Stimulated activated CD8-positive, alpha-beta memory T cell treated with anti-CD3 and anti-CD28 coated beads, Interleukin-7, amount 100 ng/mL, for 48 hours (primary cell): ENCODE measurements at regions not wholly inside any gene's neighbourhood (a gene's known extent, or its start where the extent isn't known, plus 50 kb on each side); places are given as distances from the start of the nearest gene placed in this dataset.

ENCODE experiments used
- DNase-seq, 2 donors: peaks; one replicate each; pipeline ENCODE4 v3.0.0-alpha.2; 2020; ENCODE audit warnings: low read depth in 1 of 2; ENCODE audit errors: extremely low read depth in 1 of 2

- DNase-seq, result no peak
Measured at GRCh38 chr15:37773111-37773860, 161.2 kb upstream of the TMCO5A start.

- no peak for DNase-seq
Measured at GRCh38 chr15:37774961-37775360, 159.5 kb upstream of the TMCO5A start.

DNA sequence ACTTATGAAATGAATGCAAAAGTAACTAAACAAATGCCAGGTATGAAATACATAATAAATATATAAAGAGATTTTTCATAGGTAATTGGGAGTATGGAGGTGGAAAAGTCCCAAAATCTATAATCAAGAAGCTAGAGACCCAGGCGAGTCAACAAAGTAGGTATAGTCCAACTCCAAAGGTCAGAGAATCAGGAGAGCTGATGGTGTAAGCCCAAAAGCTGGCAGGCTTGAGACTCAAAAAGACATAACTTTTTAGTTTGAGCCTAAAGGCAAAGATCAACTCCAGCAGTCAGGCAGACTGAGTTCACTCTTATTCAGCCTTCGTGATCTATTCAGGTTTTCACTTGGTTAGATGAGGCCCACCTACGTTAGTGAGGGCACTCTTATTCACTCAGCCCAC lies 157.4 kb upstream of the TMCO5A start:
- DNase-seq, result no peak

DNA sequence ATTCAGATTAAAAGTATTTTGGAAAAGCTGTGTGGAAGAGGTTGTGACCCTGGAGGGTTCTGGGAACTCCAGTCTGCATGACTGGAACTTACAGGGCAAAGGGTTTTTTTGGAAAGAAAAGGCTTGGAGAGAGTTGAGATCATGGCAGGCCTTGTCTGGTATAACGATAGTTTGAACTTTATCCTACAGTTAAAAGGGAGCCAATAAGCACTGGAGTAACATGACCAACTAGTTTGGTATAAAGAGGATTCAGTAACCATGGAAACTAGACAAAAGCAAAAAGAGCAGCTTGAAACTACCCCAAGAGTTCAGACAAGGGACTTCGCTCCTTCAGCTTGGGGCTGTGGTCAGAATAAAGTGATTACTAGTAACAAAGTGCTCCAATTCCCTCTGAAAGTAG lies 151.2 kb upstream of the TMCO5A start:
- DNase-seq, result no peak

DNA sequence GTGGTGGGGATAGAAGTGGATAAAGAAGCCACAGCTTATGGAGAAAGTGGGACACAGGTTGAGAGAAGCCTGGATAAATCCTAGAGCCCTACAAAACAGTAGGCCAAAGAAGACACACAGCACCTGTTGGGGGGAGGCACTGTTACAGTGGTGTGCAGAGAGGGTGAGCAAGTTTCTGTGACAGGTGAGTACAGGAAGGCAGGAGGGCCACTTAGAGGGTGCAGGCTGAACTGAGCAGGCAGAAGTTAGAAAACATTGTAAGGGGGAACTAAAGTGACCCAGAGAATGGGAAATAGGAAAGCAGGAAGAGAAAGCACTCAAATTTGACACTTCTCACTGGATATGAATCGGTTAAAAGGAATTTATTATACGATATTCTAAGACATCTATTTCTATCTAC lies 146.1 kb upstream of the TMCO5A start:
- no peak for DNase-seq

- DNase-seq, result no peak
Measured at GRCh38 chr15:37788767-37789396, 145.6 kb upstream of the TMCO5A start.

GRCh38 chr15:37789397-37789786 lies 145.0 kb upstream of the TMCO5A start:
- DNase-seq, result no peak

DNA sequence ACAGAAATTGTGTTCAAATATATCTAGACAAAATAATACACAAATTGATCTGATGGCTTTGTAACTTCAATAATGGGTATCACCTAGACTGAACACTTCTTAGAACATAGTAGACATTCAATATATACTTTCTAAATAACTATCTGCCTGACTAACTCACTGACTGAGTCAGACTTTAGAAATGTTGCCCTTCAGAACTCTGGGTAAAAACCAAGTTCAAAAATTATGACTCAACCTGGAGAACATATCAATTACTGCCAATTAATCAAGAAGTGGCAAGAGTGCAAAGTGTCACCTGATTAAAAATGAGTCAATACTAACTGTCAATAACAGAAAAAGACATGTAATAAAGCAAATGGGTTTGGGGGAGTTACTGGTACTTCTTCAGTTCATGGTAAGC lies 144.6 kb upstream of the TMCO5A start:
- no peak for DNase-seq

- DNase-seq, result no peak
Measured at GRCh38 chr15:37791693-37792092, 142.7 kb upstream of the TMCO5A start.

DNA sequence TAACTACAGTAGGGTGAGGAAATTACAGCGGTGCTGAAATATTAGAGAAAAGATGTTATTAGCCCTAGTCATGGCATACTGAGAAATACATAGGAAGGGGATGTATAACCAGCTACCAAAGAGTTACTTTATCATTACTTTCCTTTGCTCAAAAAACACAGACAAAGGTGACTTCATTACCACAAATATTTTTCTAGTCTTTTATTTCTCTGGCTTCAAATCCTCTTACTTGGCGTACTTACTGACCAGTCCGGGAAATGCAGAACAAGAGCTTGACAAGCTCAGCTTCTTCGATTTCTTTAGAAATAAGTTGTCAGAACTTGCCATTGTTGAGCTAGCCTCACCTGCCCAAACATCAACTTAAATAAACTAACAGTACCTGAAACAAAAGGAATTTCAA lies 142.1 kb upstream of the TMCO5A start:
- DNase-seq, result no peak

GRCh38 chr15:37793851-37794250 lies 140.6 kb upstream of the TMCO5A start:
- DNase-seq, result no peak

GRCh38 chr15:37794947-37795346 lies 139.5 kb upstream of the TMCO5A start:
- no peak for DNase-seq

DNA sequence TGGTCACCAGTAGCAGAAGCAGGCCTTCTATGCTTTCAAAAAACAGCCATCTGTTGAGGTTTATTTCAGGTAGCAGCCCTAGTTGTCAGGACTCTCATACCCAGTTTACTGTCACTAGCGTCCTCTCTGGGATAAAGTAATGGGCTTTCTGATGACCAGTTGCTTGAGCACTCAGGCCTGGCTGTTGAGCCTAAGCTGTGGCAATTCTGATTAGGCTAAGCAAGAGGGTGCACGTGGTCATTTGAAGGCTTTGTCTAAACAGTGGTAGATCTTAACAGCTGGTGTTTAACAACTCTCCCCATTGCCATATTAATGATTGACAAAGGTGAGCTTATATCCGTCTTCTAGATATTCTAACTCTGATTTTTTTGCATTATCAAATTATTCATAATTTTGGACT lies 132.9 kb upstream of the TMCO5A start:
- DNase-seq, result no peak

DNA sequence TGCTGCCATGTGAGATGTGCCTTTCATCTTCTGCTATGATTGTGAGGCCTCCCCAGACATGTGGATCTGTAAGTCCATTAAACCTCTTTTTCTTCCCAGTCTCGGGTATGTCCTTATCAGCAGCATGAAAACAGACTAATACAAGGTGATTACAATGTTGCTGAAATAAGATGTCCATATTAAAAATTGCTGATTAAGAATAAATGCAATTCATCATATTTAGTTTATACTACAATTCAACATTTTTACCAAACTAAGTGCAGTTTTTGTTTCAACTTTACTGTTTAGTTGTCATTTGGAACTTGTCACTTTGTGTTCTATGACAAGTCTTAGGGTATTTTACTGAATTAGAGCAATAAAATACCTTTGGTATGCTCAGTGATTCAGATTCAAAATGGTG lies 127.6 kb upstream of the TMCO5A start:
- DNase-seq, result no peak

- DNase-seq, result no peak
Measured at GRCh38 chr15:37810381-37810780, 124.1 kb upstream of the TMCO5A start.

- DNase-seq, result no peak
Measured at GRCh38 chr15:37813306-37813705, 121.1 kb upstream of the TMCO5A start.

DNA sequence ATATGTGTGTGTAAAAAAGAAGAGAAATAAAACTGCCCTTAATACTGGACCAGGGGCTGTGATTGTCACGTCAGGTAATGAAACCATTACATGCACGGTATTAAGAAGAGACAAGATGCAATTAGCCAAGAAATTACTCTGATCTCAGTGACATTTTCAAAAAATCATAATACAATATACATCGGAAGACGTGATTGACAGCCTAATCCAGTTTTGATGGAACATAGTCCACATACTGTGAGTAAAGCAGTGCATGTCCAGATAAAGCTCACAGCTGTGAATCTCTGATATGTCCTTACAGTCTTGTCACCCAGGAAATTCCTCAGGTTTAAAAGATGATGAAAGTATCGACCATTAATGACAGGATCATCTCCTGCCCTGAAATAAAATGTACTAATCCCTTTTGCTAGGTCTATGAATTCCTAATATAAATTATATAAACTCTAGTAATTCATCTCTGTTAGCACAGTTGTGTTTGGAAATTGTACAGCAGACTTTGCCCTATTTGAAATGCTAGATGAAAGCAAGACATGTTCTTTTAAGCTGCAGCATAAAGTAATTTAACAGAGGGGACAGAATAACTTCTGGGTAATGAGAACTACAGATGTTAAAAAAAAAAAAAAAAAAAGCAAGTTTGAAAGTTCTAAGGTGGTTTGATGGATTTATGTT lies 119.5 kb upstream of the TMCO5A start:
- no peak for DNase-seq

DNA sequence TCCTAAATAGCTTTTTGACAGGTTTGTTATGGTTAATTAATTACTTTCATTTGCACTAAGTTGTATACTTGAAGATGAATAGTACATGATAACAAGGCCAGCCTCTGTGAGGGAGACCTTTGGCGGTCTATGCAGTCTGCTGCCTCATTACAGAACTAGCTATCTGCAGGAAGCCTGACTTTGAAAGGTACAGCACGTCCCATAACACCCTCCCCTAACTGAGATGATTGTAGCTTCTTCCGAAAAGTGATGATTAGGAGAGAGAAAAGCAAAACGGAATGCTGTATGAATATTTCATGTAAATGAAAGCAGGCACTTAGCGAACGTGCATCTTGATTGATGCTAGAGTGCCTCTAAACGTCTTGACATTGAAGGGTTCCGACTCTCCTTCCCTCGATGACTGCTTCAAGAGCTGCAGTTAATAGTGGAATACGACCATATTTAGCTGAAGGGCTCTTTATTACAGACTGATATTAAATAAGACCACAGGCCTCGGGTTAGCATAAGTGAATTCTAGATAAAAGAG lies 116.2 kb upstream of the TMCO5A start:
- DNase-seq, result no peak

DNA sequence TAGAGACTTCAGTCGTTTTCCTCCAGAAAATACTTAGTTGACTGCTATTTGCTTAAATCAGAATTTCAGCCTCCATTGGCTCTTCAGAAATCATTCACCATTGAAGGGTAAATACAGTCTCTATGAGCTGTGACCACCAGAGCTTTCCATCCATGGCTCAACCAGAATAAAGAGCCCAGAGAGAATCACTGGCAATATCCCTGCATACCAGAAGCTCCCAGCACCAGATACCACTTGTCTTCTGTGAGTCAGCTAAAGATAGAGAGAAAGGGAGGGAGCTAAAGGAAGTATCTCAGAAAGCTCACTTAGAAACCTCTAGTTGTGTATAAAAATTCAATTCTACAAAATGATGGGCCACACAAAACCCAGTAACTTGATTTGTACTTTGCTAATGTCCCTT lies 115.2 kb upstream of the TMCO5A start:
- DNase-seq, result no peak

DNA sequence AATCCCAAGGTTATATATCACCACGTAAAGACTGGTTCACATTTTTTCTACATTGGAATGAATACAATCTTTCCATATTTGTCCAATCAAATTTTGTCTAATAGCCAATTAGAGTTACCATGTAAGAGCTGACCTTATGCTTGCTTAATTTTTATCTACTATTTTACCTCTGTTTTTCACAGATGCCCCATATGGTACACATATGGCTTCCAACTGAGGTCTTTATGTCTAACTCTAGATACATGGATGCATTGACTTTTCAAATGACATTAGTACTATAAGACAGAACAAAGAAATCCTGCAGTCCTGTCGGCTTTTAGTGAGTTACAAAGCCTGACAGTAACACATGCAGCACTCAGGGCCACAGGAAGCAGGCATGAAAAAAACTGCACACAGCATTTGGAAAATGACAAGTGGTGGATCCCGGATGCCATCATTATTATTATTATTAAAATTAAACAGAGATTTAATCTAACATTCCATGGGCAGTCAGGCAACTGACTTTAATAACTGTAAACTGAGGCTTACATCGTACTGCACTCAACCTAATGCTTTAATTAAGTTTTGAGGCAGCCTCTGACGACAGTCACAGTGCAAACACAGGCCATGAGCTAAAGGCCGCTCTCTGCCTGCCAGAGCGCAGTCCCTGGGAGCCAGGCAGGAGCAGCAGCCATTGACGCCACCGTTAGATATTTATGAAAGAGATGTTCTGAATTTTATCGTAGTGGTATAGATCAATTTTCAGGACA lies 113.9 kb upstream of the TMCO5A start:
- DNase-seq, result no peak

DNA sequence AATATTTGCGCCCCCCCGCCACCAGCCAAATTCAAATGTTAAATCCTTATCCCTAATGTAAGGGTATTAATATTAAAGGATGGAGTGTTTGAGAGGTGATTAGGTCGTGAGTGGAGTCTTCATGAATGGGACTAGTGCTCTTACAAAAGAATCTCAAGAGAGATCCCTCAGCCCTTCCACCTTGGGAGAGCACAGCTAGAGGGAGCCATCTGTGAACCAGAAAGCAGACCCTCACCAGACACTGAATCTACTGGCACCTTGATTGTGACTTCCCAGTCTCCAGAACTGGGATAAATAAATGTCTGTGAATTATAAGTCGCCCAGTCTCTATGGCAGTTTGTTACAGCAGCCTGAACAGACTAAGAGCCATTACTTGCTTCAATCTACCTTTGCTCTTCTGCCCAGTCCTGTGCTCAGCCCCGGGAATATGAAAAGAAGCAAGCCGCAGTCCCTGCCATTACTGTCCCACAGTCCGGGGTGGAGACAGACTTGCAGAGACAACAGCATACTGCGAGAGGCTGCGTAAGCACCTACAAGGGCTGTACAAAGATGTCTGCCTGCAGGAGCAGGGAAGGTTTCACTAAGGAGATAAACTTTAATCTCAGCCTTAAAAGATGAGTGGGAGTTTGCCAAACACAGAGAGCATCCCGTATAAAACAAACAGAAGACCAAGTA lies 110.7 kb upstream of the TMCO5A start:
- no peak for DNase-seq
